ENCODE measurements at regions not wholly inside any gene's neighbourhood (a gene's known extent, or its start where the extent isn't known, plus 50 kb on each side); places are given as distances from the start of the nearest gene placed in this dataset.

DNA sequence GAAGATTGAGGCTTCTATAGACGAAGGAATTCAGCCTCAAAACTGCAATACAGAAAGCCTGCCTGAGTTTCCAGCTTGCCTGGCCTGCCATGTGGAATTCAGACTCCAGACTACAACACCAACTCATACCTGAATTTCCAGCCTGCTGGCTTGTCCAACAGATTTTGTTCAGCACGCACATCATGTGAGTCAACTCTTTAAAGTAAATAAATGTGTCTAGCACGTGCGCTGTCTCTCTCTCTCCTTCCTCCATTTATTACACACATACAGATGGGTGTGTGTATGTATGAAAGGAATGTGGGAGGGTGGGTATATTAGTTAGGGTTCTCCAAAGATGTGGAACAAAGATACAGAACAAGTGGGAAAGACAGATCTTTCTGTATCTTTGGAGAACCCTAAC, 82.4 kb upstream of the TAS2R1 start:
- H2BK5ac ChIP-seq (ENCODE audit: low read depth, low read length), result no peak overlapping the region
- H2AFZ ChIP-seq (ENCODE audit: low read length), result no peak overlapping the region
- POLR2A ChIA-PET (ENCODE audit: partially characterized antibody), result no interaction called here
- H3K23ac ChIP-seq (ENCODE audit: insufficient read length), result no peak overlapping the region
- H3K14ac ChIP-seq (ENCODE audit: insufficient read length), result no peak overlapping the region
- H3K56ac ChIP-seq (replicated peaks; ENCODE audit: insufficient read length, low read depth, low read length), result no peak overlapping the region
- no peak overlapping the region for H3K18ac ChIP-seq (ENCODE audit: extremely low read depth, low read length)
- no peaks in the 10 kb centered on the region for H4K20me1 ChIP-seq (replicated peaks in 1 of 2; ENCODE audit: control insufficient read depth in 1 of 2, insufficient read depth in 2 of 2, low read length in 2 of 2)
- 95% methylated on average over 2 of the region's 4 CpGs; no CpG with 5 or more reads in 1 of the 2 experiments for WGBS, 2 experiments (ENCODE audit: extremely low coverage in 1 of 2, insufficient coverage in 1 of 2, insufficient read length in 1 of 2, insufficient replicate concordance in 2 of 2, low coverage in 1 of 2, low lambda C conversion rate in 2 of 2, missing lambda C conversion rate in 1 of 2)
- no peaks in the 10 kb centered on the region for H3K27me3 ChIP-seq (replicated peaks in 1 of 4; ENCODE audit: control insufficient read depth in 3 of 4, extremely low read depth in 1 of 4, insufficient read depth in 3 of 4, low read length in 3 of 4)
- H3K36me3 ChIP-seq (ENCODE audit: control insufficient read depth in 2 of 4, insufficient read depth in 4 of 4, low read length in 3 of 4), result no peaks in the 10 kb centered on the region
- H3K9me3 ChIP-seq (ENCODE audit: insufficient read depth in 2 of 2, low read depth in 1 of 2, low read length in 1 of 2), result no peaks in the 10 kb centered on the region
- H2BK12ac ChIP-seq (ENCODE audit: low read depth, low read length), result no peak overlapping the region
- 0 out of 7 replicates have a peak, but pooled peaks cover 0 to 2% (median 0%) of the 10 kb centered on the region in 4 experiments for H3K4me1 ChIP-seq (replicated peaks in 1 of 4; ENCODE audit: control insufficient read depth in 3 of 4, insufficient read depth in 4 of 4, low read length in 3 of 4)
- H4K5ac ChIP-seq (ENCODE audit: insufficient read length, low read depth, low read length), result no peak overlapping the region
- H3K23me2 ChIP-seq (ENCODE audit: low read depth, low read length), result no peaks in the 10 kb centered on the region
- no peak overlapping the region for H3K27ac ChIP-seq (ENCODE audit: low read depth, low read length)
- TF ChIP-seq SIN3A (conservative IDR thresholded peaks at IDR 0.05 in 1 of 2, IDR thresholded peaks at IDR 0.05 in 1 of 2; ENCODE audit: low read depth in 1 of 2, low read length in 2 of 2), result no peak
- TF ChIP-seq EGR1 (IDR thresholded peaks at IDR 0.05; ENCODE audit: borderline replicate concordance, low read depth, low read length), result no peak
- no peak for TF ChIP-seq SP4 (IDR thresholded peaks at IDR 0.05; ENCODE audit: low read length)
- TF ChIP-seq CHD2 (IDR thresholded peaks at IDR 0.05; ENCODE audit: low read length), result no peak
- no peak for TF ChIP-seq TAF1 (IDR thresholded peaks at IDR 0.05; ENCODE audit: low read depth, low read length)
- no peak for TF ChIP-seq RNF2 (IDR thresholded peaks at IDR 0.05; ENCODE audit: borderline replicate concordance, low read depth, low read length, missing control alignments, poor library complexity, severe bottlenecking)
- no peak for TF ChIP-seq SIRT6 (IDR thresholded peaks at IDR 0.05; ENCODE audit: low read length)
- TF ChIP-seq POLR2AphosphoS5 (IDR thresholded peaks at IDR 0.05; ENCODE audit: low read depth, low read length), result no peak
- DNase-seq (ENCODE audit: low read depth in 1 of 2, low spot score in 2 of 2) (no peak), FAIRE-seq (no peak)
- H3K4me2 ChIP-seq (ENCODE audit: insufficient read depth in 1 of 2, low read depth in 2 of 2, low read length in 2 of 2), result no peak overlapping the region
- H4K8ac ChIP-seq (ENCODE audit: extremely low read depth, insufficient read depth, low read length), result no peak overlapping the region
- H3K79me2 ChIP-seq (ENCODE audit: control insufficient read depth in 1 of 2, insufficient read depth in 2 of 2, low read length in 2 of 2), result no peaks in the 10 kb centered on the region
- no peak overlapping the region for H2BK20ac ChIP-seq (ENCODE audit: low read length)
- CTCF ChIA-PET (ENCODE audit: partially characterized antibody), result no interaction called here
- no peak overlapping the region for H2AK5ac ChIP-seq (ENCODE audit: low read depth, low read length)
- H2BK120ac ChIP-seq (replicated peaks; ENCODE audit: low read depth, low read length), result no peak overlapping the region
- H3K4ac ChIP-seq (replicated peaks; ENCODE audit: insufficient read length, low read depth, low read length), result no peak overlapping the region
- H3K79me1 ChIP-seq (ENCODE audit: low read depth, low read length), result no peaks in the 10 kb centered on the region
- H3K4me3 ChIP-seq (ENCODE audit: extremely low read depth in 1 of 4, insufficient read depth in 2 of 4, low read depth in 3 of 4, low read length in 4 of 4), result no peak overlapping the region
- H2BK15ac ChIP-seq (ENCODE audit: low read length), result no peak overlapping the region
- H3K9ac ChIP-seq (replicated peaks in 1 of 4; ENCODE audit: extremely low read depth in 1 of 4, low read depth in 3 of 4, low read length in 3 of 4), result no peak overlapping the region
- no peak overlapping the region for H4K91ac ChIP-seq (replicated peaks; ENCODE audit: insufficient read length, low read length)
